OCI-LY1 (cell line): ENCODE measurements at regions not wholly inside any gene's neighbourhood (a gene's known extent, or its start where the extent isn't known, plus 50 kb on each side); places are given as distances from the start of the nearest gene placed in this dataset.

Experiments
- H2AFZ ChIP-seq: fragments of 200-600 bp; sonication (generic), shearing (Covaris generic); 2 replicates; pipeline ENCODE4 v1.6.0; 2014; ENCODE audit warnings: antibody characterized with exemption, mild to moderate bottlenecking, low read length
- H3F3A ChIP-seq: fragments of 200-600 bp; sonication (generic), shearing (Covaris generic); 2 replicates; pipeline ENCODE4 v1.6.0; 2014; ENCODE audit warnings: mild to moderate bottlenecking, antibody characterized with exemption, low read length, moderate library complexity; ENCODE audit not compliant: insufficient read depth
- H3K27ac ChIP-seq: fragments of 200-600 bp; sonication (generic); 2 replicates; pipeline ENCODE4 v1.5.1; 2014; ENCODE audit warnings: low read length, mixed run types, mild to moderate bottlenecking, low read depth; ENCODE audit not compliant: poor library complexity, severe bottlenecking
- H3K27me3 ChIP-seq: fragments of 200-600 bp; sonication (generic); 2 replicates; pipeline ENCODE4 v1.6.0; 2014; ENCODE audit warnings: antibody characterized with exemption, mild to moderate bottlenecking, low read length, moderate library complexity; ENCODE audit not compliant: insufficient read depth
- H3K36me3 ChIP-seq: fragments of 200-600 bp; sonication (generic); 2 replicates; pipeline ENCODE4 v1.6.1; 2014; ENCODE audit warnings: mild to moderate bottlenecking, antibody characterized with exemption, low read length, moderate library complexity, mixed read lengths; ENCODE audit not compliant: insufficient read depth
- H3K4me1 ChIP-seq: fragments of 200-600 bp; sonication (generic); 2 replicates; pipeline ENCODE4 v1.5.1; 2014; ENCODE audit warnings: mild to moderate bottlenecking, low read length, moderate library complexity; ENCODE audit not compliant: insufficient read depth, severe bottlenecking
- H3K4me2 ChIP-seq: fragments of 200-600 bp; sonication (generic), shearing (Covaris generic); 2 replicates; pipeline ENCODE4 v1.6.1; 2014; ENCODE audit warnings: low read length
- H3K4me3 ChIP-seq: fragments of 200-600 bp; sonication (generic); 2 replicates; pipeline ENCODE4 v1.5.1; 2014; ENCODE audit warnings: low read length, low read depth, mild to moderate bottlenecking, mixed read lengths; ENCODE audit not compliant: poor library complexity, severe bottlenecking
- H3K79me2 ChIP-seq: fragments of 200-600 bp; shearing (Covaris generic); 2 replicates; pipeline ENCODE4 v1.6.1; 2016; ENCODE audit warnings: mixed run types, low read length, mixed read lengths; ENCODE audit not compliant: insufficient read depth
- H3K9ac ChIP-seq: fragments of 200-600 bp; sonication (generic), shearing (Covaris generic); 2 replicates; pipeline ENCODE4 v1.6.1; 2014; ENCODE audit warnings: mild to moderate bottlenecking, low read length, mixed read lengths
- H3K9me2 ChIP-seq: fragments of 200-600 bp; sonication (generic), shearing (Covaris generic); 2 replicates; pipeline ENCODE4 v1.6.1; 2014; ENCODE audit warnings: low read depth, mild to moderate bottlenecking, low read length, mixed read lengths
- H3K9me3 ChIP-seq: fragments of 200-600 bp; shearing (Covaris generic); 2 replicates; pipeline ENCODE4 v1.6.1; 2014; ENCODE audit warnings: low read length, mixed read lengths
- H4K20me1 ChIP-seq: fragments of 200-600 bp; sonication (generic), shearing (Covaris generic); 2 replicates; pipeline ENCODE4 v1.6.0; 2016; ENCODE audit warnings: mild to moderate bottlenecking, low read length; ENCODE audit not compliant: insufficient read depth
- EZH2 ChIP-seq: fragments of 200-600 bp; sonication (generic), shearing (Covaris generic); IDR thresholded peaks from 2 replicates; pipeline ENCODE4 v1.8.0; 2017; ENCODE audit warnings: borderline replicate concordance, mixed run types, mild to moderate bottlenecking, antibody characterized with exemption, low read length, moderate library complexity, mixed read lengths
- TF ChIP-seq, protein P1 (sequence below): fragments of 200-600 bp; sonication (generic), shearing (Covaris generic); IDR thresholded peaks from 2 replicates; pipeline ENCODE4 v1.5.1; 2017; ENCODE audit warnings: mild to moderate bottlenecking, antibody characterized with exemption, low read length, moderate library complexity, mixed read lengths

DNA sequence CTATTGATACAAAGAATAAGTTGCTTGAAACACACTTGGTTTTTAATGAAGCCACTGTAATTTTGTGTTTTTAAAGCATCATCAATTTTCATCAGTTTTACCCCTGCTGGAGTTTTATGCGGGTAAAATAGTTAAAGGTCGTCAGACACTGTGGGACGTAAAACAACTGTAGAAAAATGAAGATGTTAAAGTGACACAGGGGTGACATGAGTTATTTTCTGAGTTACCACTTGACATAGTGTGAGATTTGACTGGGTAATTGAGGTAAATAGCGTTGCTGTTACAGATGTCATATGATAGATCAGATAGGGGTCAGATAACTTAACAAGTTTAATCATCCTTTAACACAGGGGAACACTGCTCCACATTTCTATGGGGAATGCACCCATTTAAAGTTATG is 297.6 kb downstream of the CHL1 start:
- Histone ChIP-seq H3K9me3 (no peaks in the 10 kb centered on the region), H3K4me1 (peaks cover 20% of the 10 kb centered on the region), H3K9me2 (no peaks in the 10 kb centered on the region), H3K9ac (no peak overlapping the region), H3K27ac (no peak overlapping the region), H3K36me3 (no peaks in the 10 kb centered on the region), H2AFZ (no peak overlapping the region), H3K27me3 (no peaks in the 10 kb centered on the region), H3K4me3 (no peak overlapping the region), H3K4me2 (no peak overlapping the region), H3F3A (no peaks in the 10 kb centered on the region), H3K79me2 (no peaks in the 10 kb centered on the region), H4K20me1 (no peaks in the 10 kb centered on the region)
- TF ChIP-seq, protein P1, sequence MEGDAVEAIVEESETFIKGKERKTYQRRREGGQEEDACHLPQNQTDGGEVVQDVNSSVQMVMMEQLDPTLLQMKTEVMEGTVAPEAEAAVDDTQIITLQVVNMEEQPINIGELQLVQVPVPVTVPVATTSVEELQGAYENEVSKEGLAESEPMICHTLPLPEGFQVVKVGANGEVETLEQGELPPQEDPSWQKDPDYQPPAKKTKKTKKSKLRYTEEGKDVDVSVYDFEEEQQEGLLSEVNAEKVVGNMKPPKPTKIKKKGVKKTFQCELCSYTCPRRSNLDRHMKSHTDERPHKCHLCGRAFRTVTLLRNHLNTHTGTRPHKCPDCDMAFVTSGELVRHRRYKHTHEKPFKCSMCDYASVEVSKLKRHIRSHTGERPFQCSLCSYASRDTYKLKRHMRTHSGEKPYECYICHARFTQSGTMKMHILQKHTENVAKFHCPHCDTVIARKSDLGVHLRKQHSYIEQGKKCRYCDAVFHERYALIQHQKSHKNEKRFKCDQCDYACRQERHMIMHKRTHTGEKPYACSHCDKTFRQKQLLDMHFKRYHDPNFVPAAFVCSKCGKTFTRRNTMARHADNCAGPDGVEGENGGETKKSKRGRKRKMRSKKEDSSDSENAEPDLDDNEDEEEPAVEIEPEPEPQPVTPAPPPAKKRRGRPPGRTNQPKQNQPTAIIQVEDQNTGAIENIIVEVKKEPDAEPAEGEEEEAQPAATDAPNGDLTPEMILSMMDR: no peak
- TF ChIP-seq EZH2: no peak

DNA sequence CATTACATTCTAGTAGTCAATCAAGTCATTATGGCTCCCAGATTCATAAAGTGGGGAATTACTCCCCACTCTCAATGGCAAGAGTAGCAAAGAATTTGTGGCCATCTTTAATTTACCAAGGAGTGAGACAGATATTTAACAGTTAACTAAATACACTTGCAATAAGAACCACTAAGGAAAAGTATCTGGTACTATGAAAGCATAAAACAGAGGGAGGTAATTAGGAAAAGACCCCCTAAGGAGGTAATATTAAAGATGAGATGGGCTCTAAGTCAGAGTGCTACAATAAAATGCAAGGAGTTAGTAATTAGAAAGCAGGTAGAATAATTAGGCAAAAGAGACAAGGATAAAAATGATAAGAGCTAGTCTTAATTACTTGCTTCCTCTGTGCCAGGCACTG is 301.9 kb downstream of the CHL1 start:
- Histone ChIP-seq H3K27me3 (no peaks in the 10 kb centered on the region), H3K9me2 (no peaks in the 10 kb centered on the region), H3K9ac (no peak overlapping the region), H3K4me2 (no peak overlapping the region), H4K20me1 (no peaks in the 10 kb centered on the region), H3K9me3 (no peaks in the 10 kb centered on the region), H3K4me1 (peaks cover 7% of the 10 kb centered on the region), H2AFZ (no peak overlapping the region; the same call in 1 of the 2 replicates), H3K79me2 (no peaks in the 10 kb centered on the region), H3K27ac (no peak overlapping the region), H3K4me3 (no peak overlapping the region), H3K36me3 (no peaks in the 10 kb centered on the region), H3F3A (no peaks in the 10 kb centered on the region)
- no peak for TF ChIP-seq EZH2
- TF ChIP-seq, protein P1: no peak

DNA sequence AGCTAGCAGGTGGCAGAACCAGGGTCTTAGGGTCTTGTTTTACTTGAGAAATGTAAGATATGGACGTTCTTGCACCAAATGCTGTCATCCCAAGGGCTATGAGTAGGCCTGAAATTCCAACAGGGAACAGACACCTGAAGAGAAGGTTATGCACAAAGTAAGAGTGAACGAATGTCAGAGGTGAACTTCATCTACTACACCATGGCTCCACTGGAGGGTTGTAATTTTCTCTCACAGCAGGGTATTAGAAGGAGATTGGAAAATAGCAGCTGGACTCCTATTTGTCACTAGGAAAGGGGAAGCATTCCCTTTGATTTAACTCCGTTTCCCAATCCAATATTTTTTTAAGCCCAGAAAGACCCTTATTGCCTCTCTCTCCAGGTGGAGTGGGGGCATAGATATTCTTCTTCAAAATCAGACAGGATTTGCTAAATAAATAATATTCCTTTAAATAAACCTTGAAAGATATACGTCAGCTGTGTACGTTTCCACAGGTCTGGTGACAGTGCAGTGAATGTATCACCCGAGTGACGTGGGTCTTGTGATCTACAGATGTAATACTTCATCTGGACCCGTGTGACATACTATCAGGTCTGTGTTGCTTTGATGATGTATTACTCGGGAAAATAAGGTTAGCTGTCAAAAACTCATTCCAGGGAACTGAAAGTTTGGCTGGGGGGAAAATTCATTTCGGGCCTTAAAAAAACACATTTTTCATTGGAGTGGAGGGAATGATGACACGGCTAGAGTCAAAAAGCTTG is 302.6 kb downstream of the CHL1 start:
- Histone ChIP-seq H3K4me1 (peaks cover 7% of the 10 kb centered on the region), H3K79me2 (no peaks in the 10 kb centered on the region), H3K4me3 (no peak overlapping the region), H3K9me3 (no peaks in the 10 kb centered on the region), H3K9ac (no peak overlapping the region), H3K27ac (no peak overlapping the region), H4K20me1 (no peaks in the 10 kb centered on the region), H3K27me3 (no peaks in the 10 kb centered on the region), H3K9me2 (no peaks in the 10 kb centered on the region), H3K36me3 (no peaks in the 10 kb centered on the region), H3F3A (no peaks in the 10 kb centered on the region), H2AFZ (no peak overlapping the region), H3K4me2 (no peak overlapping the region)
- no peak for TF ChIP-seq EZH2
- TF ChIP-seq, protein P1: no peak
